GM12878 (cell line): ENCODE measurements at regions not wholly inside any gene's neighbourhood (a gene's known extent, or its start where the extent isn't known, plus 50 kb on each side); places are given as distances from the start of the nearest gene placed in this dataset.
A peak's percentile ranks its signal among the peaks of the same experiment; 100 is the strongest.

ENCODE experiments used
- ATF2 ChIP-seq: IDR thresholded peaks from 2 replicates; pipeline ENCODE4 v1.6.1; 2012; ENCODE audit warnings: low read length, inconsistent platforms
- BCL3 ChIP-seq: IDR thresholded peaks from 2 replicates; pipeline ENCODE4 v1.6.1; 2011; ENCODE audit warnings: borderline replicate concordance, low read depth, mild to moderate bottlenecking, moderate library complexity, low read length; ENCODE audit not compliant: insufficient read depth, poor library complexity, severe bottlenecking
- CBFB ChIP-seq: IDR thresholded peaks from 2 replicates; pipeline ENCODE4 v1.6.1; 2016; ENCODE audit warnings: antibody characterized with exemption, low read depth
- CHD1 ChIP-seq: IDR thresholded peaks from 2 replicates; pipeline ENCODE4 v1.6.1; 2012; ENCODE audit warnings: low read depth, low read length, improper control_type of control experiment
- CHD2 ChIP-seq: IDR thresholded peaks from 2 replicates; pipeline ENCODE4 v1.6.1; 2011; ENCODE audit warnings: low read depth, low read length, improper control_type of control experiment, borderline replicate concordance
- CREM ChIP-seq: IDR thresholded peaks from 2 replicates; pipeline ENCODE4 v1.6.1; 2014; ENCODE audit warnings: antibody characterized with exemption, low read depth
- EED ChIP-seq: sonication (generic); IDR thresholded peaks from 2 replicates; pipeline ENCODE4 v1.6.1; 2016; ENCODE audit warnings: antibody characterized with exemption, low read depth
- EP300 ChIP-seq, 2 experiments: fragments of 150-350 bp in 1 of 2; IDR thresholded peaks; 2 replicates each; pipeline ENCODE4 v1.6.1; 2011 to 2012; ENCODE audit warnings: low read depth in 2 of 2, low read length in 2 of 2, borderline replicate concordance in 1 of 2, improper control_type of control experiment in 1 of 2, inconsistent platforms in 1 of 2; ENCODE audit not compliant: control insufficient read depth in 1 of 2
- ESRRA ChIP-seq: IDR thresholded peaks from 2 replicates; pipeline ENCODE4 v1.6.1; 2012; ENCODE audit warnings: mild to moderate bottlenecking, low read length, improper control_type of control experiment
- ETV6 ChIP-seq, 2 experiments: fragments of 450-650 bp in 1 of 2; IDR thresholded peaks in 1 of 2; conservative IDR thresholded peaks in 1 of 2; 2 replicates each; pipeline ENCODE4 v1.6.1; 2014; ENCODE audit warnings: antibody characterized with exemption in 1 of 2, borderline replicate concordance in 1 of 2, low read depth in 1 of 2, mild to moderate bottlenecking in 1 of 2, moderate library complexity in 1 of 2
- EZH2 ChIP-seq: IDR thresholded peaks from 2 replicates; pipeline ENCODE4 v1.6.1; 2012; ENCODE audit warnings: low read depth, mild to moderate bottlenecking, control low read depth, inconsistent platforms, low read length, borderline replicate concordance; ENCODE audit not compliant: control insufficient read depth
- IKZF1 ChIP-seq: fragments of 450-650 bp; conservative IDR thresholded peaks from 2 replicates; pipeline ENCODE4 v1.6.1; 2017; ENCODE audit warnings: antibody characterized with exemption, mild to moderate bottlenecking
- IKZF2 ChIP-seq, 2 experiments: fragments of 450-650 bp; IDR thresholded peaks; 2 replicates each; pipeline ENCODE4 v1.6.1; 2017; ENCODE audit warnings: mild to moderate bottlenecking in 2 of 2, moderate library complexity in 2 of 2
- MTA2 ChIP-seq: fragments of 450-650 bp; IDR thresholded peaks from 2 replicates; pipeline ENCODE4 v1.6.1; 2016; ENCODE audit warnings: low read depth, mild to moderate bottlenecking, moderate library complexity
- NBN ChIP-seq: fragments of 450-650 bp; IDR thresholded peaks from 2 replicates; pipeline ENCODE4 v1.6.1; 2016
- PML ChIP-seq: IDR thresholded peaks from 2 replicates; pipeline ENCODE4 v1.6.1; 2012; ENCODE audit warnings: low read length, inconsistent platforms
- POU2F2 ChIP-seq: IDR thresholded peaks from 3 replicates; pipeline ENCODE4 v1.6.1; 2011; ENCODE audit warnings: low read depth, mild to moderate bottlenecking, low read length, borderline replicate concordance
- RELA ChIP-seq: fragments of 450-650 bp; IDR thresholded peaks from 2 replicates; pipeline ENCODE4 v1.8.0; 2014; ENCODE audit warnings: borderline replicate concordance; ENCODE audit not compliant: partially characterized antibody
- RELB ChIP-seq: fragments of 450-650 bp; IDR thresholded peaks from 2 replicates; pipeline ENCODE4 v1.6.1; 2017; ENCODE audit warnings: low read depth, mild to moderate bottlenecking, moderate library complexity
- RUNX3 ChIP-seq: IDR thresholded peaks from 2 replicates; pipeline ENCODE4 v1.6.1; 2012; ENCODE audit warnings: low read length, inconsistent platforms
- SKIL ChIP-seq: fragments of 450-650 bp; IDR thresholded peaks from 2 replicates; pipeline ENCODE4 v1.6.1; 2017; ENCODE audit warnings: mild to moderate bottlenecking, low read depth, inconsistent platforms; ENCODE audit not compliant: poor library complexity, severe bottlenecking
- TCF12 ChIP-seq: IDR thresholded peaks from 2 replicates; pipeline ENCODE4 v1.6.1; 2011; ENCODE audit warnings: low read depth, mild to moderate bottlenecking, low read length

GRCh38 chr18:31267823-31268481, 50.0 kb upstream of the DSG1 start (continued):
- no peak for TF ChIP-seq CBFB
- no peak for TF ChIP-seq CHD1
- TF ChIP-seq POU2F2: no peak
- peak; percentile 46; the same call in 1 of the 2 replicates for TF ChIP-seq CREM
- TF ChIP-seq SKIL: peak; percentile 38
- TF ChIP-seq NBN: peak; percentile 78
- peak; percentile 99 for TF ChIP-seq RELB
- peak; percentile 50; the same call in 1 of the 2 replicates for TF ChIP-seq EED
- TF ChIP-seq TCF12: peak; percentile 51; the same call in 1 of the 2 replicates
- TF ChIP-seq EZH2: no peak
- peak; percentile 75 to 81 for TF ChIP-seq IKZF2 (IDR thresholded peaks at IDR 0.05)
- peak; percentile 54 to 64; a peak in 2 of 4 replicates for TF ChIP-seq EP300 (IDR thresholded peaks at IDR 0.05; ENCODE audit: borderline replicate concordance in 1 of 2, control insufficient read depth in 1 of 2, low read depth in 2 of 2, low read length in 2 of 2)
- peak; percentile 95 for TF ChIP-seq RELA
- peak; percentile 57 for TF ChIP-seq IKZF1
- TF ChIP-seq ESRRA: no peak
- no peak for TF ChIP-seq CHD2
- peak; percentile 29 for TF ChIP-seq BCL3
- 0 out of 2 replicates have a peak, but pooled peaks have one; percentile 11 for TF ChIP-seq PML
- 0 out of 4 replicates have a peak, but pooled peaks of 1 of the 2 experiments have one; percentile 23 for TF ChIP-seq ETV6 (conservative IDR thresholded peaks at IDR 0.05 in 1 of 2, IDR thresholded peaks at IDR 0.05 in 1 of 2; ENCODE audit: borderline replicate concordance in 1 of 2, low read depth in 1 of 2)
- TF ChIP-seq MTA2: peak; percentile 60
- TF ChIP-seq ATF2: peak; percentile 67
- TF ChIP-seq RUNX3: peak; percentile 79
- TF ChIP-seq, all 136 proteins: peak for 25
